Mesothelial cell of epicardium (in vitro differentiated cells): ENCODE measurements at regions not wholly inside any gene's neighbourhood (a gene's known extent, or its start where the extent isn't known, plus 50 kb on each side); places are given as distances from the start of the nearest gene placed in this dataset.

Experiments
- DNase-seq, 2 experiments: peaks; one replicate each; pipeline ENCODE4 v3.0.0; 2021; ENCODE audit warnings: low spot score in 2 of 2; ENCODE audit not compliant: unreplicated experiment in 2 of 2
- H3K27ac Mint-ChIP-seq: 2 replicates; pipeline ENCODE4 v1.8.0; 2021; ENCODE audit warnings: mixed read lengths
- H3K27me3 Mint-ChIP-seq: 2 replicates; pipeline ENCODE4 v1.8.0; 2021; ENCODE audit warnings: low read depth, mixed read lengths
- H3K36me3 Mint-ChIP-seq: 2 replicates; pipeline ENCODE4 v1.8.0; 2021; ENCODE audit warnings: mixed read lengths
- H3K4me1 Mint-ChIP-seq: 2 replicates; pipeline ENCODE4 v1.8.0; 2021; ENCODE audit warnings: mixed read lengths
- H3K4me3 Mint-ChIP-seq: 2 replicates; pipeline ENCODE4 v1.8.0; 2021; ENCODE audit warnings: mild to moderate bottlenecking, moderate library complexity, mixed read lengths
- H3K9me3 Mint-ChIP-seq: 2 replicates; pipeline ENCODE4 v1.8.0; 2021; ENCODE audit warnings: mixed read lengths
- TF ChIP-seq, protein P1 (sequence below): fragments of 200-600 bp; sonication (generic); IDR thresholded peaks from one replicate; pipeline ENCODE4 v1.5.0; 2021; ENCODE audit warnings: antibody characterized with exemption; ENCODE audit not compliant: unreplicated experiment

- peaks cover 13% of the 10 kb centered on the region for H3K9me3 Mint-ChIP-seq
- H3K27me3 Mint-ChIP-seq = no peaks in the 10 kb centered on the region
- peaks cover 13% of the 10 kb centered on the region for H3K4me1 Mint-ChIP-seq
- H3K4me3 Mint-ChIP-seq = no peak overlapping the region
- no peak for DNase-seq
- no peak overlapping the region for H3K27ac Mint-ChIP-seq
- TF ChIP-seq, protein P1, sequence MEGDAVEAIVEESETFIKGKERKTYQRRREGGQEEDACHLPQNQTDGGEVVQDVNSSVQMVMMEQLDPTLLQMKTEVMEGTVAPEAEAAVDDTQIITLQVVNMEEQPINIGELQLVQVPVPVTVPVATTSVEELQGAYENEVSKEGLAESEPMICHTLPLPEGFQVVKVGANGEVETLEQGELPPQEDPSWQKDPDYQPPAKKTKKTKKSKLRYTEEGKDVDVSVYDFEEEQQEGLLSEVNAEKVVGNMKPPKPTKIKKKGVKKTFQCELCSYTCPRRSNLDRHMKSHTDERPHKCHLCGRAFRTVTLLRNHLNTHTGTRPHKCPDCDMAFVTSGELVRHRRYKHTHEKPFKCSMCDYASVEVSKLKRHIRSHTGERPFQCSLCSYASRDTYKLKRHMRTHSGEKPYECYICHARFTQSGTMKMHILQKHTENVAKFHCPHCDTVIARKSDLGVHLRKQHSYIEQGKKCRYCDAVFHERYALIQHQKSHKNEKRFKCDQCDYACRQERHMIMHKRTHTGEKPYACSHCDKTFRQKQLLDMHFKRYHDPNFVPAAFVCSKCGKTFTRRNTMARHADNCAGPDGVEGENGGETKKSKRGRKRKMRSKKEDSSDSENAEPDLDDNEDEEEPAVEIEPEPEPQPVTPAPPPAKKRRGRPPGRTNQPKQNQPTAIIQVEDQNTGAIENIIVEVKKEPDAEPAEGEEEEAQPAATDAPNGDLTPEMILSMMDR = no peak
- no peaks in the 10 kb centered on the region for H3K36me3 Mint-ChIP-seq
Measured at GRCh38 chr18:68426731-68427315, 288.1 kb downstream of the TMX3 start.

DNA sequence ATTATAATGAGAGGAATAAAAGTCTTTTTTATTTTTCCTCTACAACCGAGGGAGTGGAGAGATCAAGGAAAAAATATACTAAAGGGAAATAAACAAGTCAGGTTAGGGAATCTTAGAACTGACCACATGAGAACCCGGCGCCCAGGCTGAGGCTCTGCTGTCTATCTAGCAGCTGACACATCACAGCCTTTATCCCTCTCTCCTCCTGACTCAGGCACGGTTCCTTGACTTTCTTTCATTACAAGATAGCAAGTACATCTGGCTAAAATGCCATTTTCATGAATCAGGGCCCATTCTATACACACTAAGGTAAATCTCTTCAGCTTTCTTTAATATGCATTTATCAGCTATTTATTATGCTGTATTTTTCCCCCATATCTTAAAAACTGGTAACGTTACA, 296.0 kb downstream of the TMX3 start:
- DNase-seq = no peak

DNA sequence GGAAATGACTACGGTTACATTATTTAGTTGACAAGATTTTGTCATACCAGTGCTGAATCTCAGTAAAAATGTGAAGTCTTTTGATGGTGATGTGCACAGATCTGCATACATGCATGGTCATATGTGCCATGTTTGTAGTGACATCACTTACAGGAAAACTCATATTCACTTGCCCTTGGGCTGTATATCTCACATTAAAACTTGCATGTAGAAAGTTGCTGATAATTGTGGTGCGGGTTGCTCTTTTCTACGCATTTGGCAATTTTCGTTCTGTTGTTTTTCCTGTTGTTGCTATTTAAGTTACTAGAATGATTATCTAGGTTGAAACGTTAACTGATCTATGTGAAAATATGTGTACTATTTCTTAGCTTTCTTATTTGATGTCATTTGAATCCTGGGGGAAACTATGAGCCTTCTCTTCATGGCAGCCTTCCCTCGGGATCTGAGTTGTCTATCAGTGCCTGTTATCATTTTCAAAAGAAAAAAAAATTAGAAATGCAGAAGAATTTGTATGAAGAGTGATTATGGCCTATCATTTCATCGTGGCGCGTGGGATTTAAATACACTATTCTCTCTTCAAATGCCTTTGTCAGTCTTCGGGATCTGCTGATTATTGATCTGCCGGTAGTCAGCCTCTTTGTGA, 296.6 kb downstream of the TMX3 start:
- peaks cover 4% of the 10 kb centered on the region for H3K4me1 Mint-ChIP-seq
- peaks cover 14% of the 10 kb centered on the region for H3K9me3 Mint-ChIP-seq
- no peak for DNase-seq
- TF ChIP-seq, protein P1 = no peak
- H3K27me3 Mint-ChIP-seq = no peaks in the 10 kb centered on the region
- H3K27ac Mint-ChIP-seq = no peak overlapping the region
- no peak overlapping the region for H3K4me3 Mint-ChIP-seq
- H3K36me3 Mint-ChIP-seq = no peaks in the 10 kb centered on the region

More for the DNA sequence above, 296.0 kb downstream of the TMX3 start:
- Mint-ChIP-seq H3K27me3 (no peaks in the 10 kb centered on the region), H3K9me3 (peaks cover 14% of the 10 kb centered on the region), H3K27ac (no peak overlapping the region), H3K4me3 (no peak overlapping the region), H3K4me1 (peaks cover 4% of the 10 kb centered on the region), H3K36me3 (no peaks in the 10 kb centered on the region)
- TF ChIP-seq, protein P1 = no peak

GRCh38 chr18:68417826-68418225, 297.1 kb downstream of the TMX3 start:
- DNase-seq = no peak
- no peaks in the 10 kb centered on the region for H3K27me3 Mint-ChIP-seq
- peaks cover 4% of the 10 kb centered on the region for H3K4me1 Mint-ChIP-seq
- TF ChIP-seq, protein P1 = no peak
- H3K36me3 Mint-ChIP-seq = no peaks in the 10 kb centered on the region
- H3K27ac Mint-ChIP-seq = no peak overlapping the region
- no peak overlapping the region for H3K4me3 Mint-ChIP-seq
- peaks cover 10% of the 10 kb centered on the region for H3K9me3 Mint-ChIP-seq

GRCh38 chr18:68417166-68417799, 297.6 kb downstream of the TMX3 start:
- Mint-ChIP-seq H3K4me1 (peaks cover 4% of the 10 kb centered on the region), H3K27ac (no peak overlapping the region), H3K9me3 (peaks cover 6% of the 10 kb centered on the region), H3K4me3 (no peak overlapping the region), H3K27me3 (no peaks in the 10 kb centered on the region), H3K36me3 (no peaks in the 10 kb centered on the region)
- no peak for DNase-seq
- TF ChIP-seq, protein P1 = no peak
